ENCODE measurements at regions not wholly inside any gene's neighbourhood (a gene's known extent, or its start where the extent isn't known, plus 50 kb on each side); places are given as distances from the start of the nearest gene placed in this dataset.
"Not testable (repeated sequence)": the region's sequence is repeated elsewhere in the genome, so short reads cannot be mapped to it uniquely, and the experiment has no call there.

DNA sequence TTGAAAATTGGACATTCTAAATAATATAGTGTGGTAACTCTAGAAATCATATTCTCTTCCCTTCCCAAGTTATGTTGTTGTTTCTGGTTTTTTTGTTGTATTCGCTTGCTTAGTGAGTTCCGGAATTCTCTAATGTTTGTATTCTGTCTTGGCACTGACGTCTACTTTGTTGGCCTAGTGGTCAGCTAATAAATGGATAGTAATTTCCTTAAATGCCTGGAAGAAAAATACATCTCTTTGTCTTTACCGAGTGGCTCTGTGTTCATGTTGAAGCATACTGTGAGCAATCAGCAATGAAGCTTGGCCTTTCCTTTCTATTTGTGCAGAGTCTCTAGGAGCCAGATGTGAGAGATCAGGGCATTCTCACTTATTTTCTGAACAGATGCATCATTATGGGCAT lies 1225.7 kb downstream of the JRKL start:
- in situ Hi-C loops (cut with HindIII; ENCODE audit: low sequenced_read_pairs), result no loop called here

DNA sequence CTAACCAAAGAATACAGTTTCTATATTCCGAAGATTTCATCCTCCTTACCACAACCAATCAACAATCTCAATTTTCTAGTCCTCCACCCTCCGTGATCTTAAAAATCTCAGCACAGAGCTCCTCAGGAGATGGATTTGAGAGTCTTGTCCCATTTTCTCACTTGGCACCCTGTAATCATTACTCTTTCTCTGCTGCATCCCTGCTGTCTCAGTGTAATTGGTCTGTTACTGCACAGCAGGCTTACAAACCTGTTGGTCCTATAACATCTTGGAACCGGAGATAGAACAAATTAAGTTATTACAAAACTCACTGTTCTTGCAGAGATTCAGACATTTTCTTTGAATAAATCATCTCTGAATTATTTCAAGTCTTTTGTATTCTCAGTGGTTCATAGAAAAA lies 1227.2 kb downstream of the JRKL start:
- in situ Hi-C loops (cut with HindIII; ENCODE audit: low sequenced_read_pairs), result no loop called here

- in situ Hi-C loops (cut with HindIII; ENCODE audit: low sequenced_read_pairs), result no loop called here
These were observed 1230.2 kb downstream of the JRKL start for GRCh38 chr11:97620007-97620406.

DNA sequence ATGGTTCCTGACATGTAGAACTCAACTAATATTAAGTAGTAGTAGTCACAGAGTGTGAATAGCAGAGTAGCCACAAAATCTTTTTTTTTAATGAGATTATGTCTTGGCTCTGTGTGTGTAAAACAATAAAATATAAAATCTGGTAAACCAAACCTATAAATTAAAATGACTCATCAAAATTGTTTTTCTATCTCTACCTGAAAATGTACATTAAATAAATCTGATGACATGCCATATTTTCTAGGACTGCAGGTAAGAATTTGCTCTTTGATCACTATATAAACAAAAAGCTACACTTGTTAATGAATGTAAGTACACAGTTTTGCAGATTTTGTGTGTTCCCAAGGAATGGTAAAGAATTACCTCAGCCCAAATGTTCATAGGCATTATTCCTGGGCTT lies 1231.5 kb downstream of the JRKL start:
- in situ Hi-C loops (cut with HindIII; ENCODE audit: low sequenced_read_pairs), result no loop called here

GRCh38 chr11:97622795-97623194 lies 1233.0 kb downstream of the JRKL start:
- in situ Hi-C loops (cut with HindIII; ENCODE audit: low sequenced_read_pairs), result no loop called here

GRCh38 chr11:97636741-97637140 lies 1246.9 kb downstream of the JRKL start:
- in situ Hi-C loops (cut with HindIII; ENCODE audit: low sequenced_read_pairs), result not testable (repeated sequence)

DNA sequence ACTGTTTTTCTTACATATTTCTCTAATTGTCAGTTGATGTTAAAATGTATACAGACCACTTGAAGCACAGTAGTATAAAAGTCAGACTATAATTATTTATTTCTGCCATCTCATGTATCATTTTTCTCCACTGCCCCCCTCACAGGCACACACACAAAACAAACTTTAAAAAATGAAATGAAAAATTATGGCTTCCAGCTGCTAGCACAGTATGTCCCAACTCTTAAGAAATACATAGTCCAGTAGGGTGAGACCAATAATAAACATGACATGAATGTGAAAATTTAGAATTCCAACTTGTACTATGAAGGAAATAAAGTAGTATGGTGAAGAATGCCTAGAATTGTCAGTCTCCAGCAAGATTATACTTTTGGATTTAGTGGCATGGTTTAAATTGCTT lies 1247.9 kb downstream of the JRKL start:
- in situ Hi-C loops (cut with HindIII; ENCODE audit: low sequenced_read_pairs), result no loop called here

GRCh38 chr11:97638641-97639224 lies 1248.9 kb downstream of the JRKL start:
- in situ Hi-C loops (cut with HindIII; ENCODE audit: low sequenced_read_pairs), result no loop called here

DNA sequence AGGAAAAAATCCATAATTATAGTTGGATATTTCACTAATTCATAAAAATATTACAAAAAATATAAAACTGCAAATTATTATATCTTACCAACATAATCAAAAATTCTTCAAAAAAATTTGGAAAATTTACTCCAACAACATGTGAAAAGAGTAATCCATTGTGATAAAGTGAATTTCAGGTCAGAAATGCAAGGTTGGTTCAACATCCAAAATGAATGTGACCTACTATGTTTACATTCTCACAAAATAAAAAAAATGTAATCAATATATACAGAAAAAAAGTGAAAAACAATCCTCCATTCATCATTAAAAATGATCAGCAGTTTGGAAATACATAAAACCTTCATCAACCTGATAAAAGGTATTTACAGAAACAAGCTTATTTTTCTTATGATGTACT lies 1252.2 kb downstream of the JRKL start:
- in situ Hi-C loops (cut with HindIII; ENCODE audit: low sequenced_read_pairs), result no loop called here

DNA sequence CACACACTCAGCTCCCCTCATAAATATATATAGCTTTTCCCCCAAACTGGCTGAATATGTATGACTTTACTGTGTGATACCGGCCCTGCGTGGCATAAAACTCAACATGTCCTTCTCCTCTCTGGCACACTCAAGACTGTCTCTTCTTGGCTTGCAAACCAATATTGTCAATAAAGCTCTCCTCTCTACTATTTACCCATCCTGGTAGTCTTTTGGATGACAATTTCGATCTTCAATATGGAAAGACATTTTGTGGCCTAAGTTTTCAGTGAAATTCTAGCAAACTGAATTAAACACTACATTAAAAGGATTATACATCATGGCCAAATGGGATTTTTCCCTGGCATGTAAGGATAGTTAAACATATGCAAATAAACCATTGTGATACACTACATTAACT lies 1255.9 kb downstream of the JRKL start:
- in situ Hi-C loops (cut with HindIII; ENCODE audit: low sequenced_read_pairs), result no loop called here

DNA sequence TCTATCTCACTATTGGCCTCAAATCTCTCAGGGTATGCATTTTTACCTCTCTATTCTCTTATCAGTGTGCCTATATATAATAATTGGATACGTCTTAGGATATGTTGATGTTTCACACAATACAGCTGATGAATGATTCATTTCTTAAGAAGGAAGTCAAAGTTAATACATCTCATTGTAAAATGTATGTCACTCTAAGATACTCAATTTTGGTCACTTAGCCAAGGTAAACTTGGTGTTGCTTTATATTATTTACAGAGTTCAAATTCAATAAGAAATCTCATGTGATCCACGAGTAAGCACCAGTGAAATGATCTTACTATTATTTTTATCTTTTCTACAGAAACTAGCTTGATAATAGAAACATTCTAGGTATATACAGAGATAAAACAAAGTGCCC lies 1266.5 kb downstream of the JRKL start:
- in situ Hi-C loops (cut with HindIII; ENCODE audit: low sequenced_read_pairs), result no loop called here

DNA sequence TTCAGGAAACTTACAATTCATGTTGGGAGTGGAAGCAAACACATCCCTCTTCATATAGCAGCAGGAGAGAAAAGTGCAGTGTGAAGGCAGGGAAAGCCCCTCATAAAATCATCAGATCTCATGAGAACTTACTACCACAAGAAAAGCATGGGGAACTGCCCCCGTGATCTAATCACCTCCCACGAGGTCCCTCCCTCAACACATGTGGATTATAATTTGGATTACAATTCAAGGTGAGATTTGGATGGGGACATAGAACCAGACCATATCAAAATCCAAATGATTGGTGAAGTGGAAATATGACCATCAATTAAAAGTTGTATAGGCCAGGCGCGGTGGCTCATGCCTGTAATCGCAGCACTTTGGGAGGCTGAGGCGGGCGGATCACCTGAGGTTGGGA lies 1268.0 kb downstream of the JRKL start:
- in situ Hi-C loops (cut with HindIII; ENCODE audit: low sequenced_read_pairs), result no loop called here

DNA sequence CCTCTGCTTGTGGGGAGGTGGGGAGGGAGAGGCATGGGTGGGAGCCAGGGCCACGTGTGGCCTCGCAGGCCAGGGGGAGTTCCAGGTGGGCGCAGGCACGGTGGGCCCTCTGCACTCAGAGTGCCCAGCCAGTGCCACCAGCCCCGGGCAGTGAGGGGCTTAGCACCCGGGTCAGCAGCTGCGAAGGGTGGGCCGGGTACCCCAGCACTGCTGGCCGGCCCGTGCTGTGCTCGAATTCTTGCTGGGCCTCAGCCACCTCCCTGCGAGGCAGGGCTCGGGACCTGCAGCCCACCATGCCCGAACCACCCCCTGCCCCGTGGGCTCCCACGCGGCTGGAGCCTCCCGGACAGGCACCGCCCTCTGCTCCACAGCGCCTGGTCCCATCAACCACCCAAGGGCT lies 1277.2 kb downstream of the JRKL start:
- in situ Hi-C loops (cut with HindIII; ENCODE audit: low sequenced_read_pairs), result no loop called here

DNA sequence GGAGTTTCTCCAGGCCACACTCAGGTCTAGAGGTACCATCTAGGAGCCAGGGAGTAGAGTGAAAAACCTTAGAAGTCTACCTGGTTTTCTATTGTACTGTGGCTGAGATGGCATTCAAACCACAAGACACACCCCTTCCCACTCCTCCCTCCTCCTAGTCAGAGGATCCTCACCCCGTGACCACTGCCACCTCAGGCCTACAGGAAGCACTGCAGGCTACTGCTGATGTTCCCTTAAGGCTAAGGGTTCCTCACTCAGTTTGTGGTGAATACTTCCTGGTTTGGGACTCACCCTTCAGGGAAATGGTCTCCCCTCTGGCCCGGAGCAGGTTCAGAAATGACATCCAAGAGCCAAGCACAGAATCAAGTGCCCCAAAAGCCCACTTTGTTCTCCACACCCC lies 1293.9 kb downstream of the JRKL start:
- in situ Hi-C loops (cut with HindIII; ENCODE audit: low sequenced_read_pairs), result no loop called here

- in situ Hi-C loops (cut with HindIII; ENCODE audit: low sequenced_read_pairs), result no loop called here
These were observed 1295.0 kb downstream of the JRKL start for GRCh38 chr11:97684486-97685439.

DNA sequence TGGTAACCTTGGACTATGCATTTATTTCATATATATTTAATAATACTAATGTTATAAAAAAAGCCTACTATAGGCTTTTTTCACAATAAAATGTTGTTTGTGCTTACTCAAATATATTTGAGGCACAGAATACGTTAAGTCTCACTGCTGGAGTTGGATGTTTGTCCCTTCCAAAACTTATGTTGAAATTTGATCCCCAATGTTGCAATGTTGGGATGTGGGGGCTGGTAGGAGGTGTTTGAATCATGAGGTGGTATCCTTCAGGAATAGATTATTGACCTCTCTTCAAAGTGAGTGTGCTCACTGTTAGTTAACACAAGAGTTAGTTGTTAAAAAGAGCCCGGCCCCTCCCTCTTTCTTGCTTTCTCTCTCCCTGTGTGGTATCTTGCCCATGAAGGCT lies 1295.9 kb downstream of the JRKL start:
- in situ Hi-C loops (cut with HindIII; ENCODE audit: low sequenced_read_pairs), result no loop called here

DNA sequence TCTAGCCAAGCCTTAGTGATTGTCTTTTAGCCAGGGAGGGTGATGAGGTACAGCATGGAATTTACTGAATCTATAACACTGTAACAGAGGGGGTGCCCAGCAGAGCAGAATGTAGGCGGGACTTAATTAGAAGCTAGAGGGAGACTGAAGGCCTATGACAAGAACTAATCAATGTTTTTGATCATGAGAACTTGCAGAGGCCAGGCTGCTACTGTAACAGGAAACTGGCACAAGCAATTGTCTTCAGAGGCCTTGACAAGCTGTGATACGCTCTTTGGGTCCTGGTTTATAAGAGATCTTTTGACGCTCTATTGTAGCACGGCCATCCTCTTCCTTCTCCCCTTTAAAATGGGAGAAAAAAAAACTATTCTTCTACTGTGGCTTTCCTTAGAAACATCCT lies 1297.3 kb downstream of the JRKL start:
- in situ Hi-C loops (cut with HindIII; ENCODE audit: low sequenced_read_pairs), result no loop called here

GRCh38 chr11:97691061-97691460 lies 1301.2 kb downstream of the JRKL start:
- in situ Hi-C loops (cut with HindIII; ENCODE audit: low sequenced_read_pairs), result no loop called here

DNA sequence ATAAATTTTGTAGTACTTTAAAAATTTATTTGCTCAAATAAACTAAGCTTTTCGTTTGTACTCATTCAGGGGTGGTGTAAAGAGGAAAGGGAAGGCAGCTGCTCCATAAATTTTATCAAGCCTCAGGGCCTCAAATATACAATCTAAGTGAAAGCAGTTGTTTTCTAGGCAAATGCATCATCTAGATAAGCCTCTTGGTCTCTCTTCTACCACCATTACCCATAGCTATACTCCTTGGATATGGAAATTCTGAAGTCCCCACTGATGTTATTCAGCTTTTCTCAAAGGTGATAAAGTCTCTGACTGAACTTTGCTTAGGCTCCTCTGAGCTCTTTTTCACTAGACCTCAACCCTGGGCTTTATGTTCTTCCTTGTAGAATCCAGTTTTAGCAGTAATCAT lies 1313.1 kb downstream of the JRKL start:
- in situ Hi-C loops (cut with HindIII; ENCODE audit: low sequenced_read_pairs), result no loop called here

DNA sequence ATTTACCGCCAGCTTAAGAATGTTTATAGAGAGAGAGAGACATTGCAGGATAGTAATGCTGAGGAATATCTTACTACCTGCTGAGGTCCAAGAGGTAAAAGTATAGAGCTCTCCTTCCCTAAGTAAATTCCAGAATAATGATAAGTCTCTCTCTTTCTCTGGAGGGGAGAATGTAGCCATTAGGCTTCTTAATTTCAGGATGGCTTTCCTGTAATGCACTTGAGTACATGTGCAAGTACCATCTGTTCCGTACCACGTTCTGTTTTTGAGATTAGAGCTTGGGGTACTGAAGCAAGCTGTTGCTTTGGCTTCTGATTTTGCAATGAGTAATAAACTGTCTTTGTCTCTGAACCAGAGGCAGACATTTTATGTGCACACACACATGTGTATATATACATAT lies 1314.0 kb downstream of the JRKL start:
- in situ Hi-C loops (cut with HindIII; ENCODE audit: low sequenced_read_pairs), result no loop called here

DNA sequence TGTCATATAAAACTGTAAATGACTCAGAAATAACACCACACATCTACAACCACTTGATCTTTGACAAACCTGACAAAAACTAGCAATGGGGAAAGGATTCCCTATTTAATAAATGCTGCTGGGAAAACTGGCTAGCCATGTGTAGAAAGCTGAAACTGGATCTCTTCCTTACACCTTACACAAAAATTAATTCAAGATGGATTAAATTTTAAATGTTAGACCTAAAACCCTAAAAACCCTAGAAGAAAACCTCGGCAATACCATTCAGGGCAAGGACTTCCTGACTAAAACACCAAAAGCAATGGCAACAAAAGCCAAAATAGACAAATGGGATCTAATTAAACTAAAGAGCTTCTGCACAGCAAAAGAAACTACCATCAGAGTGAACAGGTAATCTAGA lies 1315.3 kb upstream of the CNTN5 start:
- in situ Hi-C loops (cut with HindIII; ENCODE audit: low sequenced_read_pairs), result not testable (repeated sequence)

GRCh38 chr11:97717922-97718321 lies 1302.8 kb upstream of the CNTN5 start:
- in situ Hi-C loops (cut with HindIII; ENCODE audit: low sequenced_read_pairs), result no loop called here

Data from DLD1 (cell line).